ENCODE measurements at regions not wholly inside any gene's neighbourhood (a gene's known extent, or its start where the extent isn't known, plus 50 kb on each side); places are given as distances from the start of the nearest gene placed in this dataset.

DNA sequence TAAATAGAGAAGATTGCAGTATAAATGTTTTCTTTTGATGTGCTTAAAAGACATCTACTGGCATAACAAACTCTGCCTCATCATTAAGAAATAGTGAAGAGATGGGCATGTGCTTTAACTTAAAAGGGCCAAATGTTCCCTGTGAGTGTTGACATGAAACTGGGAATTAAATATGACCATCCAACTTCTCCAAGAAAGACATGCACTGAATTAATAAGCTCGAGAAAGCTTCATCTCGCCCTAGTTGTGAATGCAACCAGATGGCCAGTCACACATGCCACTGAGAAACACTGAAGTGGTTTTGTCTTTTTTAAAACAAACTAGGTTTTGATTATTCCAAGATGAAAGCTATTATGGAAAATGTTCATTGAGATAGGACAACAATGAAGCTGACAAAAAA lies 479.2 kb downstream of the RIT2 start:
- no peak for TF ChIP-seq CTCF (conservative IDR thresholded peaks at IDR 0.05; ENCODE audit: low read depth, low read length)
- no peak for TF ChIP-seq EZH2 (IDR thresholded peaks at IDR 0.05; ENCODE audit: low read length, unreplicated experiment)
- TF ChIP-seq EZH2phosphoT487 (IDR thresholded peaks at IDR 0.05; ENCODE audit: borderline replicate concordance, low read length), result no peak
